HG03354 (cell line): ENCODE measurements at regions not wholly inside any gene's neighbourhood (a gene's known extent, or its start where the extent isn't known, plus 50 kb on each side); places are given as distances from the start of the nearest gene placed in this dataset.
"Not testable (repeated sequence)": the region's sequence is repeated elsewhere in the genome, so short reads cannot be mapped to it uniquely, and the experiment has no call there.

ENCODE experiments used
- ATAC-seq: cut with Tn5 transposase; IDR thresholded peaks from one replicate; pipeline ENCODE4 v1.9.1; 2021; ENCODE audit warnings: mild to moderate bottlenecking; ENCODE audit not compliant: unreplicated experiment, poor library complexity, severe bottlenecking

DNA sequence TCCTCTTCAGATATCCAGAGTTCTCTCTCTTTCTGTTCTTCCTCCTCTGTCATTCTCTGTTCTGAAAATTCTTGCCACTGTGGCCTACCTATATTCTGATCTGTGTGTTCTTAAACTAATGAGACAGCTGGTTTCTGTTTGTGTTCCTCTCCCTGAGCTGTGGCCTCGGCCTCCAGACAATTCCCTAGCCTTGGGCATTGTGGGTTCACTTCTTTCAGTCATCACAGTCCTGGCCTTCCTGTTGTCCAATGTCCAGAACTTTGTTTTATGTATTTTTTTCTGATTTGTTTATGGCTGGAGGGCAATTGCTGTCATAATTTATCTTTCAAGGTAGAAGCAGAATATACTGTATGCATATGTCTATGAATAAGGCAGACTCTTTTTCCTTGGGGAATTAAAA lies 173.2 kb upstream of the MTPN start:
- ATAC-seq, result no peak

DNA sequence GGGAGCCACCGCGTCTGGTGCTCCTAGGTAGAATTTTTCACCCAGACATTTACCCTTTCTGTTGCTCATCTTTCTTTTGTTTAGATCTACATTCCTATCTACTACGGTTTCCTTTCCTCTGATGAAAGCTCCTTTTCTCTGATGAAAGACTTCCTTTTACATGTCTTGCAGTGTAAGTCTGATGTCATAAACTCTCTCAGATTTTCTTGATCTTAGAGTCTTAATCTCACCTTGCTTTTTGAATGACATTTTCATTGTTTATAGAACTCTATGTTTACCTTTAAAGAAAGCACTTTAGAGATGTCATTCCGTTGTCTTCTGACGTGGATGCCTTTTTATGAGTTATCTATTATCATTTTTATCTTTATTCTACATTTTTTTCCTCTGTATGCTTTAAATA lies 171.8 kb upstream of the MTPN start:
- no peak for ATAC-seq

DNA sequence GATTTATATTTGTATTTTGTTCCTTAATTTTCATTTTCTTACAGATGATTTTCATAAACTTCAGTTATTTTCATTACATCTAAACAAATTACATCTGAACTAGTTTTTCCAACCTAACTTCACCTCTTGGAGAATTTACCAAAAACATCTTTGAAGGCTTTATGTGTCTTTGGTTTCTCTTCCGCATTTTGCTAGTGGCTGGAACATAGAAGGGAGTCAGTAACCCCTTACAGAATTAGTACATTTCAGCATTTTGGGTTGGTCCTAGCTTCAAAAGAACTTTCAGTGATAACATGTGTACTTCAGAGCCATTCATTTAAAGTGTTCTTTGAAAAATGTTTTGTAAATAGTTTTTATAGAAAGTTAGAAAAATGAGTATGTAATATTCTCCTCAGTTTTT lies 169.8 kb upstream of the MTPN start:
- no peak for ATAC-seq

DNA sequence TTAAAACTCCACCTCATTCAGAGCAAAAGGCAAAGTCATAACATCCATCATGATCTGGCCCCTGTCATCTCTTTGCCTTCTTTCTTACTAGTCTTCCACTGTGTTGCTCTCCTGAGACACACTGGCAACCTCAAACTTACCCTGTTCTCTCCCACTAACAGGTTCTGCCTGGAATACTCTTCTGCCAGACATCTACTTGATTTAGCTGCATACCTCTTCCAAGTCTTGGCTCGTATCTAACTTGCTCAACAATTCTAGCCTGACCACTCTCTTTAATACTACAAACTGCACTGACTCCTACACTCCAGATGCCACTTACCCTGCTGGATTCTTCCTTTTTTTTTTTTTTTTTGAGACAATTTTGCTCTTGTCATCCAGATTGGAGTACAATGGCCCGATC lies 167.0 kb upstream of the MTPN start:
- ATAC-seq, result no peak

DNA sequence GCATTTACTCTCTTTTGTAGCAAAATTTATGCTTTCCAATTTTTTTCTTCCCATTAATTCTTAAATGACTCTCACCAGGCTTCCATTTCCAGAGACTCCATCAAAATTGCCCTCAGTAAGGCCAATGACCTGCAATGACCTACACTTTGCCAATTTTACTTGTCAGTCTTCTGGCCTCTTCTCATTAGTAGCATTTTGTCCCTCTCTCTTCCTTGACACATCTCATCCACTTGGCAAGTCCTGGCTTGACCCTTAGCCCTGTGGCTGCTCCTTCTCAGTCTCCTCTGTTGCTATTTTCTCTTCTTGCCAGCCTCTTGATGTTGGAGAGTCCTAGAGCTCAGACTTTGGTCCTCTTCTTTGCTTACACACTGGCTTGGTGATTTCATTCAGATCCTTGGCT lies 166.1 kb upstream of the MTPN start:
- ATAC-seq, result no peak

DNA sequence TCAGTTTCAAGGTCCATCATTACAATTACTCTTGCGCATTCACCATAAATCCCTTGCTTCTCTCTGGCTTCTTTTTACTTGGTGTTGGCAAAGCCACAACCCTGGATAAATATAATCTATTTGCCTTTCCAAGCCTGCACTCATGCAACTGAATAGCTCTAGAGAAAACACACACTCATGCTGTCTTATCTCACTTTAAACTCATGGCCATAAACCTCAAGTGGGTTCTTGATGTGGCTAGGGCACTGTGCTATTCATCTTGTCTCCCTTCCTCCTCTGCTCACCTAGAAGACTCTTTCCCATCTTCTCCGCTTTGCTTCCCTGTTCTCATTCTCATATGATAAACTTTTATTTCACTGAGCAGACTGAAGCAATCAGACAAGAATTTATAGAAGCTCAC lies 165.4 kb upstream of the MTPN start:
- no peak for ATAC-seq

DNA sequence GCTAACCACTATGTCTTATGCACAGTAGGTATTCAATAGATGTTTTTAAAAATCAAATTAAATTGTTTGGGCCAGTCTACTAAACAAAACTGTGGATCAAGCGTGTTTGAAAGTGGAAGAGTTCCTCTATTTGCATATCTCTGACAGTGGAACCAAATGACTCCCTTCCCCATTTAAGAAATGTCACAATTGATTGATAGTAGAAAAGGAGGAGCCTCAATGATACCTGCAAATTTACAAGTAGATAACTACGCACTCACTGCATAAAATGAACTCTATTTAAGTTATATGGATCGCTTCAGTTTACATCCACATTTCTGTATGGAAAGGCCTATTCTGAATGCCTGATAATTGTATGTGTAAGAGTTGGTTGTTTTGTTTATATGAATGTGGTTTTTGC lies 163.3 kb upstream of the MTPN start:
- ATAC-seq, result no peak

DNA sequence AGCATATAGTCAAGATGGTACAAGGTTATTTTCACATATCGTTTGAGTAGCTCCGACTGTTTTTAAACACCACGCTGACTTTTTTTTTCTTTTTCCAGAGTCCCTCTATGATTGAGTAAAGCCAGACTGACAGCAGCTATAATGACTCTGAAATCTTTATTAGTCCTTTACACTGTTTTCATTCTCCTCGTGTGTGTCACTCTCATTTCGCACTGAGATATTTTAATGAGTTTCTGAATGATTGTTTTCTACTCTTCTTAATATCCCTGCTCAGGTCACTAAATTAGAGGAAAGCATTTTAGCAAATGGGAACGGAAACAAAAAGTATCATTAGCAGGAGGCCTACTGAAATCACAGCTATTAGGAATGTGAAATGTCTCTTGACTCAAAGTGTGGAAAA lies 162.3 kb upstream of the MTPN start:
- ATAC-seq, result no peak

DNA sequence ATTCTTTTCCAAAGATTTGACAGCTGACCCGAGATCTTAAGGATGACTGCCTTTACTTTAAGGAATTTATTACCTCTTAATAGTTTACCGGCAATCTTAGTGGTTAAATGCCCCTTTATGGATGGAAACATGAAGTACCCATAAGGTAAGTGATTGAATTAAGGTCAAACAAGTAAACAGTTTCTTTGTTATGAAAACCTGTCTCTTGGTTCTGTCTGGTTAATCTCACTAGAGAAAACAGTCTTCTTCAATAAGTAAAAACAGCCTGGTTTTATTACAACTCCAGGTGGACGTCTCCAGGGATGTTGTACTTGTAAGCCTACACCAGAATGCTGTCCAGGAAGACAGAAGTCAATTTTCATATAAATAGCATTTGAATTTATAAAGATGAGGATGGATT lies 161.8 kb upstream of the MTPN start:
- no peak for ATAC-seq

DNA sequence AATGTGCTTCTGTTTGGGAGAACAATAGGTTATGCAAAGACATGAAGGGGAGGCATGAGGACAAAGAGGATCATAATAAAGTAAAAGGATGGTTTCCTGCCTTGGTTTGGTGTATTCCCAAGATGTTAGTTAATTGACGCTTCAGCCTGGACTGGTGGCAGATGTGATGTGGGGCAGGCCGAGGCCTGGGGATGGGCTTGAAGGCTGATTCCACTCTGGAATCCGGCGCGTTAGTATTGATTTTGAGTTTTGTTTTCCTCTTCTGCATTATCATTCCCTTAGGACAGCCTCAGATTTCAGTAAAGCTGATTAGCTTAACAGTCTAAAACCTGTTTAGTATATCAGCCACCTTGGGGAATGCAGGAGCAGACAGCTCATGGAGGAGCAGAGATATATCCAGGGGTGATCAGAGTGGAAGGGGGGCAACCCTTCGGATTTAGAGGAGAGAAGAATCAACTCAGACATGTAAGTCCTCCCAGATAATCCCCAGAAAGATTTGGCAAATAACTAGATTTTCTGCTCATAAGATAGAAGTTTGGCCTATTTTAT lies 159.8 kb upstream of the MTPN start:
- ATAC-seq, result no peak

DNA sequence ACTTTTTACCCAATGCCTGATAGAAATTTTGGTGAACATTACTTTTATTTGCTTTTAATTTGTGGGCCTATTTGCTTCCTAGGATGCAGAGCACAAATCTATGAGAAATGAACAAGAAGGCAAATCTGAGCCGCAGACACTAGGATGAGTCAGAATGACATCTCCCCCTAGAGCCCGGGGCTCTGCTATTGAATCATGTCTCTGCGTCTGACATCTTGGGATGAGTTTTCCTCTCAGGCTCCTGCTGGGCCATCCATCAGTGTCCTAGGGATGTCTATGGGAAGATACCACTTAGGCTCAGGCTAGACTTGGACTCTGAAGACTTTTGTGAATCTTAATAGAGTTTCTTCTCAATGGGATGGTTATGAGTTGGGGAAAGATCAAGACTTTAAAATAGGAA lies 157.3 kb upstream of the MTPN start:
- ATAC-seq, result no peak

DNA sequence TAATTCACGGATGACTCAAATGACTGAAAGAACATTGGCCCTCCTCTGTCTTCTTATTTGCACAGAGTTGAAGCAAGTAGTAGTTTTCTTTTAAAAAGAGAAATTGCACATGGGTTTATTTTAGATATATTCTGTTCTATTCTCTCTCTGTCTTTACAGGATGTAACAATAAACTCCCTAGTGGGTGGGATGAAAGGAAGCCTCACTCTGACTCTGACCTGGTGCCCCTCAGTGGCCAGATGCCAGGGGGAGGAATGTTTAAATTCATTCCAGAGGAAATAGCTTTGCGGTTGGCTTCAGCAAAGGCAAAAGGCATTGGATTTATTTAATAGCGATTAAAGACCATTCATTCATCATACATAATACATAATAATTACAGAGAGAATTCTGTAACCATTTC lies 156.4 kb upstream of the MTPN start:
- ATAC-seq, result no peak

DNA sequence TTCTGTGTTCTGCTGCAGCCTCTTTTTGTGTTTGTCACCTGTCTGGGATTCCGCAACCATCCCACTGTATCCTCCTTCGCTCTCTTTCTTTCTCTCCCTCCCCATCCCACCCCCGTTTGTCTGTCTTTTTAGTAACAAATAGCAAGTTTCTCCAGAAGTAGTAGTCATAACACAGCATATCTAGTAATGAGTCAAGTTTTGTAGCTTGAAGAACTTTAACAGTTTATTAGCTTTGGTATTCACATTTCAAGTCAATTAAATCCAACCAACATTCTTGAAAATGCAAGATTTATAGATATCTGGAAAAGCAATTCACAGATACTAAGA lies 154.1 kb upstream of the MTPN start:
- ATAC-seq, result no peak

DNA sequence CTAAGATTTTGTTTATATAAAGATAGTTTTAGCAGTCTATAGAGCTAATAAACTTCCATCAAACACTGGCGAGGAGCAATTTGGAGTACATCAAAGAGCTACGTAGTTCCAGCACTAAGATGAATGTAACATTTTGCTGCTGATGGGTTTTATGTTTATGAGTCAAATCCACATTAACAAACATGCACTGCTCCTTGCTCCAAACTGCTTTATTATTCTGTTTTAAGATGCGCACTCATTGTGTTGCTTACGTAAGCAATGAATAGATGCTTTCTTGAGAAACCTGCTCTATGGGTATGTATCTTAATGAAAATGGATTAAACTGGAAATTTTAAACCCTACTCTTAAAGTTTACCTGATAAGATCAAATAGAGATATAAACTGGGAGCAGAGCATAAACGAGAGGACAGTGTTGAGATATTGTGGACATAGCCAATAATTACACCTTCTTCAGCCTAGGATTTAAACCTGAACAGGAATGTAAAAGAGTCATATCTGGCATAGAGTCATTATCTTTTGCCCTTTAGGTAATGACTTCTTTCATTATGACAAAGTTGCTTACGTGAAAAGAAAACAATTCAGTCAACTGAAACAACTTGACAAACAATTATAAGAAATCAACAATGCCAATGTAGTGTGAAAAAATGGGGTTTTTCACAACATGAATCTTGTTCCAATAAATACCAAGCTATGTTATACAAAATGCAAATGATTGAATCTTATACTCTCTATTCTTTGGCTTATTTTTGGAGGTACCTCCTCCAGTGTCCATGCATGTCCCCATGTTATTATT lies 153.5 kb upstream of the MTPN start:
- ATAC-seq, result no peak

DNA sequence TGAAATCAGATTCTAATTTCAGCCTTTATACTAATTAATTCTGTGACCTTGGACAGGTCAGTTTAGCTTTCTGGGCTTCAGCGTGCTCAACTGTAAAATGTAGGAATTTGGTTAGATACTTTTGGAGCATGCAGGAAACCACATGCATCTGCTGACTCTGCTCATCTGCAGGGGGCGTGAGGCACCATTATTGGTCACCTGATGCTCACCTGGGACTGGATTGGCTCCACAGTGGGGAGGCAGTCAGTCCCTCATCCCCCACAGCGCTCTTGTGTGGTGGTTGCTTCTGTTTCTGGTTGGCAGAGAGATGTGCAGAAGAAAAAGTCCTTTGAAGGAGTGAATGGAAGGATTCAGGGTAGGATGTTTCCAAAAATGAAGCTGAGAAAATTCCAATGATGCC lies 150.9 kb upstream of the MTPN start:
- no peak for ATAC-seq

DNA sequence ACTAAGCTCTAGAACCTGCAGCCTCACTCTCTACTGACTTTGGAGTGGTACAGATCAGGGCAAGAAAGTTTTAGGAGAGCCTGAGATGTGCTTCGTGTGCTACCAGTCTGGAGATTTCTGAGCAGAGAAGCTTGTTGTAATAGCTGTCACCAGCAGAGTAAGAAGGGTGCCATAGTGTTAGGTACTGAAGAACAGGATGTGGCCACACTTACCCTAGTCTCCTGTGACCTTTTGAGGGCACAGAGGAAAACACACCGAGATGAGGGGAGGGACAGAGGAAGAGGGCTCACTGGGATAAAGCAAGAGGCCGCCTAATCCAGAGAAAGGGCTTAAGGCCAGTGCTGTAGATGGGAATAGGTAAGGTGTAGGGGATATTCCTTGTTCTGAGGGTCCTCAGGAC lies 146.2 kb upstream of the MTPN start:
- no peak for ATAC-seq

DNA sequence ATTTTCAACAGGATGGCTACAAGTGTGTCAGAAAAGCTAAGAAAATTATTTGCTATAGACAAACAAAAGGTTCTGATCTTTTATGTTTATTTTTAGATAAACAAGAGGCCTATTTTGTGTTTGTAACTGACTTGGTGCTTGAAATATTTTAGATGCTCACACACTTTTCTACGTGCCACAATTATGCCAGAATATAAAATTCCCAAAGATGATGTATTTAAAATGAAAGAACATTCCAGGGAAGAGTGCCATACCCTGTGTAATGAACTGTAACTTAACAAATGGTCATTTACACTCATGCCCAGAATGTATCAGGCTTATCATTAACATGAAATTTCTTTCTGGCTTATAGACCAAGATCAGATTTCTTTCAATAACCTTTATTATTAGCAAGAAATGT lies 144.9 kb upstream of the MTPN start:
- no peak for ATAC-seq

DNA sequence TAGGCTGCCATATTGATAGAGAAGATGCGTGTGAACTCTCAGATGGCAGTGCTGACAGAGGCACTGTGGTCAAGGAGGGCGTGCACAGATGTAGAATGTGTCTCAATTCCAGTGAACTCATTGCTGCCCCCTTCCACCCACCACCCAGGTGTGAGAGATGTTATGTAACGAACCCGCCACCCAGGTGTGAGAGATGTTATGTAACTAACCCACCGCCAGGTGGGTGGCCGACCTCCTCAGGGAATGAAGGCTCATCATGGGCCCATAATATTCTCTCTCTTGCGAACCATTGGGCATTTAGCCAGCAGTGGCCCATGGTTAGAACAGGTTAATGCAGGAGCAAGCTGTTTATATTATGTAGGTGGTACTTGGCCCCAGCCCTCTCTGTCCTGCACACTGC lies 140.4 kb upstream of the MTPN start:
- no peak for ATAC-seq

DNA sequence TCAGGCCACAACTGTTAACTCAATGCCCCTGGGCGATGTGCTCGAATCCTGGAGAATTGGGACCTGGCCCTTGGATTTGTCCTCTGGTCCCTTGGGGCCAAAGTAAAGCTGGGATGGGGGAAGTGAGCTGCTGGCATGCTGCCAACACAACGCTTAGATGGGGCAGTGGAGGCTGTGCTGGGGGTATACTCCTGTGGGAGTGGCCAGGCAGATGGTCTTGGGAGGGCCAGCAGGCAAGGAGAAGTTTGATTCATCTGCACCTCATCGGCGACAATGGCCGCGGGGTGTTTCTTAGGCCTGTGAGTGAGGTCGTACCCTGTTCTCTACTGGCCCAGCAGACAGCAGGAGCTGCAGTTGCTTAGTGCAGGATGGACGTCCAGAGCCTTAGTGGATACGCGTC lies 139.0 kb upstream of the MTPN start:
- no peak for ATAC-seq

DNA sequence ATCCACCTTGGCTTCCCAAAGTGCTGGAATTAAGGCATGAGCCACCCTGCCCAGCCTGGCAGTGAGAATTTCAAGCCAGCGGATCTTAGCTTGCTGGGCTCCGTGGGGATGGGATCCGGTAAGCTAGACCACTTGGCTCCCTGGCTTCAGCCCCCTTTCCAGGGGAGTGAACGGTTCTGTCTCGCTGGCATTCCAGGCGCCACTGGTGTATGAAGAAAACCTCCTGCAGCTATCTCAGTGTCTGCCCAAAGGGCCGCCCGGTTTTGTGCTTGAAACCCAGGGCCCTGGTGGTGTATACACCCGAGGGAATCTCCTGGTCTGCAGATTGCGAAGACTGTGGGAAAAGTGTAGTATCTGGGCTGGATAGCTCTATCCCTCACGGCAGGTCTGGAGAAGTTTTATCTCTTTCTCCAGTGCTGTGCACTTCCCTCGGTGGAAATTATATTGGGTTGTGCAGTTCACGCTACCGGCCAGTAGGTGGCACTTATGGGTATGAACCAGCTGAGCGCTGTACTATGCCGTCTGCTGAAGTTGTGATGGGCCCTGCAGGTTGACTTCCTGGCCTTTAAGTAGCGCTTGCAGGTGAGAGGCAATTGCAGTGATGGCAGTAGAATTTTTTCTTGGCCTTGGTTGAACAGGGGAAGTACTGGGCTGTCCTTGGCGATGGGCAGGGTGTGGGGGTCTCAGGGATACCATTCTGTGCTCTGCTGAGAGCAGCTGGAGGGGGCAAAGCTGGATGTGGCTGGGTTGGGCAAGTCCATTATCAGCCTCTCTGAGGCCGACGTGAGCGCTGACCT lies 138.0 kb upstream of the MTPN start:
- ATAC-seq, result peak; percentile 99

DNA sequence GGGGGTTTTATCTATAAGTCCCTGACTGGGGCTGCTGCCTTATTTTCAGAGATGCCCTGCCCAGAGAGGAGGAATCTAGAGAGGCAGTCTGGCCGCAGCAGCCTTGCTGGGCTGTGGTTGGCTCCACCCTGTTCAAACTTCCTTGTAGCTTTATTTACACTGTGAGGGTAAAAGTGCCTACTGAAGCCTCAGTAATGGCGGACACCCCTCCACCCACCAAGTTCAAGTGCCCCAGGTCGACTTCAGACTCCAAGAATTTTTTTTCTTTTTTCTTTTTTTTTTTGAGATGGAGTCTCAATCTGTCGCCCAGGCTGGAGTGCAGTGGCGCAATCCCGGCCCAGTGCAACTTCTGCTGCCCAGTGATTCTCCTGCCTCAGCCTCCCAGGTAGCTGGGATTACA lies 137.3 kb upstream of the MTPN start:
- not testable (repeated sequence) for ATAC-seq
